Testis (tissue), 2 donors: ENCODE measurements at regions not wholly inside any gene's neighbourhood (a gene's known extent, or its start where the extent isn't known, plus 50 kb on each side); places are given as distances from the start of the nearest gene placed in this dataset.

Experiments
- DNase-seq: peaks from one replicate; pipeline ENCODE4 v3.0.0-alpha.2; 2019
- H3K27ac ChIP-seq, 2 donors: fragments of 200-600 bp; sonication (generic); one replicate each; pipeline ENCODE4 v1.5.1; 2019
- H3K27me3 ChIP-seq: fragments of 200-600 bp; sonication (generic); one replicate; pipeline ENCODE4 v1.5.1; 2019
- H3K36me3 ChIP-seq: fragments of 200-600 bp; sonication (generic); one replicate; pipeline ENCODE4 v1.5.1; 2017; ENCODE audit warnings: low read depth; ENCODE audit errors: missing control alignments
- H3K4me1 ChIP-seq: fragments of 200-600 bp; sonication (generic); one replicate; pipeline ENCODE4 v1.5.1; 2019
- H3K4me3 ChIP-seq, 2 donors: fragments of 200-600 bp; sonication (generic); one replicate each; pipeline ENCODE4 v1.5.1; 2017 to 2019
- H3K9me3 ChIP-seq: fragments of 200-600 bp; sonication (generic); one replicate; pipeline ENCODE4 v1.5.1; 2017
- CTCF ChIP-seq, 3 experiments: fragments of 450-650 bp in 2 of 3; fragments of 200-600 bp in 1 of 3; sonication (generic) in 1 of 3; IDR thresholded peaks; one replicate each; pipeline ENCODE4 v1.5.1; 2016 to 2019; ENCODE audit warnings: antibody characterized with exemption in 3 of 3, mild to moderate bottlenecking in 2 of 3, moderate library complexity in 1 of 3
- POLR2A ChIP-seq: fragments of 450-650 bp; IDR thresholded peaks from one replicate; pipeline ENCODE4 v1.6.1; 2017; ENCODE audit warnings: antibody characterized with exemption, mild to moderate bottlenecking, moderate library complexity
- WGBS, 2 donors: methylation state at CpG; one replicate each; pipeline ENCODE4 v1.1.5; 2018; 5-methylcytosine and 5-hydroxymethylcytosine counted together
- intact Hi-C: fragments of 100-400 bp; cut with DNase I; formaldehyde crosslinking; loops from one replicate; pipeline ENCODE4 v1.15.1; 2023; ENCODE audit warnings: low total_unique reads

DNA sequence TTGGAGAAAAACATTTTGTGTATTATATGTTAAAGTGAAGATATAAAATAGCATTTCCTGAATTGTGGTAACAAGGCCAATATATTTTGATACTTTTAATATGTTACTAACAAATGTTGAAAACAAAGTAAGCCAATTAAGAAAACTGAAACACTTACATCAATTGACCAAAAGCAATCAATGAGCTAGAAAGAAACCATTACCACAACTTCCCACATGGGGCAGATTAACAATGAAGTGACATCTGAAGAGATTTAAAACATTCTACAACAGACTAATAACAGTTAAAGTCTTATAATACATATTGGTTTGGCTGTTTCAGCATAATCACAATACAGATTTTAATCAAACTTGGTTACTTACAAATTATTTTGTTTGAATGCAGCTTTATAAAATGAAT, 282.4 kb upstream of the NETO1 start:
- H3K4me1 ChIP-seq: no peaks in the 10 kb centered on the region
- no peaks in the 10 kb centered on the region for H3K36me3 ChIP-seq
- DNase-seq: no peak
- TF ChIP-seq POLR2A: no peak
- no peak for TF ChIP-seq CTCF (IDR thresholded peaks at IDR 0.05)
- no peaks in the 10 kb centered on the region for H3K9me3 ChIP-seq
- intact Hi-C loops: no loop called here
- H3K4me3 ChIP-seq: no peak overlapping the region
- H3K27me3 ChIP-seq: no peaks in the 10 kb centered on the region
- H3K27ac ChIP-seq: no peak overlapping the region

- TF ChIP-seq CTCF (IDR thresholded peaks at IDR 0.05) (no peak), POLR2A (no peak)
- Histone ChIP-seq H3K27ac (no peak overlapping the region), H3K4me3 (no peak overlapping the region), H3K36me3 (no peaks in the 10 kb centered on the region), H3K9me3 (no peaks in the 10 kb centered on the region), H3K27me3 (no peaks in the 10 kb centered on the region), H3K4me1 (no peaks in the 10 kb centered on the region)
- no peak for DNase-seq
- WGBS, 2 donors: 52 to 61% methylated on average over 3 of the region's 3 CpGs
- intact Hi-C loops: no loop called here
These were observed 279.8 kb upstream of the NETO1 start for GRCh38 chr18:73147590-73147989.

DNA sequence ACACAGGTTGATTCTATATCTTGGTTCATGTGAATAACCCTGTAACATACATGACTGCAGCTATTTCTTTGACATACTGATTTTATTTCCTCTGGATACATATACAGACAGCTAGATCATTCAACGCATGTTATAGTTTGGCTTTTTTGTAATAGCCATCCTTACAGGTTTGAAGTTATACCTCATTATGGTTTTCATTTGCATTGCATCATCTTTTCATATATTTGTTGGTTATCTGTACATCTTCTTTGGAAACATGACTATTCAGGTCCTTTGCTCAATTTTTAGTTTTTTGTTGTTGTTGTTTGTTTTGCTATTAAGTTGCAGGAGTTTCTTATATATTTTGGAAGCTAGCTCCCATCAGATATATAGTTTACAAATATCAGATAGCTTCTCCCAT, 276.2 kb upstream of the NETO1 start:
- H3K4me3 ChIP-seq: no peak overlapping the region
- H3K36me3 ChIP-seq: no peaks in the 10 kb centered on the region
- 94 to 100% methylated on average over 1 of the region's 1 CpG for WGBS, 2 donors
- no peaks in the 10 kb centered on the region for H3K27me3 ChIP-seq
- no peaks in the 10 kb centered on the region for H3K9me3 ChIP-seq
- H3K4me1 ChIP-seq: no peaks in the 10 kb centered on the region
- intact Hi-C loops: no loop called here
- no peak overlapping the region for H3K27ac ChIP-seq
- TF ChIP-seq CTCF (IDR thresholded peaks at IDR 0.05) (no peak), POLR2A (no peak)
- no peak for DNase-seq

- Histone ChIP-seq H3K27ac (no peak overlapping the region), H3K4me3 (no peak overlapping the region), H3K4me1 (no peaks in the 10 kb centered on the region), H3K36me3 (no peaks in the 10 kb centered on the region), H3K27me3 (no peaks in the 10 kb centered on the region), H3K9me3 (no peaks in the 10 kb centered on the region)
- DNase-seq: no peak
- WGBS, 2 donors: 67 to 73% methylated on average over 2 of the region's 2 CpGs
- TF ChIP-seq CTCF (IDR thresholded peaks at IDR 0.05) (no peak), POLR2A (no peak)
- intact Hi-C loops: no loop called here
These were observed 268.3 kb upstream of the NETO1 start for GRCh38 chr18:73136134-73136533.

DNA sequence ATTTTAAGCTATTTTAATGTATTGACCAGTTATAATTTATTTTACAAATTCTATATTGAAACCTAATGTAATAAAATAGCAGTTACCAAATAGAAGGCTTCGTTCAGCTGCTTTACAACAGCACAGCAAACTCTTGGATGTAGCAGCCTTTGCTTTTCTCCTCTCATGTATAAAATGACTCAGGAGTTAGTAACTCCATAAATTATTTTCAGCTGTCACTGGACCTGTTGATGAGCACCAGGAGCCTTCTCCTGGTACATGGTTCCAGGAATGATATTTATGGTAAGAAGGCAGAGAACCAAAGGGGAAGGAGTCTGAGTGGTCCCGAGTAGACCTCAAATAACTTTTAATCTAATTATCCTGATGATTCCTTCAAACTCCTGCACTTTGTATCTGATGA, 256.4 kb upstream of the NETO1 start:
- WGBS, 2 donors: 65 to 75% methylated on average over 2 of the region's 2 CpGs

More for the DNA sequence above, 256.4 kb upstream of the NETO1 start:
- Histone ChIP-seq H3K27ac (no peak overlapping the region), H3K4me3 (no peak overlapping the region), H3K27me3 (no peaks in the 10 kb centered on the region), H3K36me3 (no peaks in the 10 kb centered on the region), H3K9me3 (no peaks in the 10 kb centered on the region), H3K4me1 (no peaks in the 10 kb centered on the region)
- intact Hi-C loops: no loop called here
- TF ChIP-seq CTCF (IDR thresholded peaks at IDR 0.05) (no peak), POLR2A (no peak)
- DNase-seq: no peak
